ENCODE measurements at regions not wholly inside any gene's neighbourhood (a gene's known extent, or its start where the extent isn't known, plus 50 kb on each side); places are given as distances from the start of the nearest gene placed in this dataset.

DNA sequence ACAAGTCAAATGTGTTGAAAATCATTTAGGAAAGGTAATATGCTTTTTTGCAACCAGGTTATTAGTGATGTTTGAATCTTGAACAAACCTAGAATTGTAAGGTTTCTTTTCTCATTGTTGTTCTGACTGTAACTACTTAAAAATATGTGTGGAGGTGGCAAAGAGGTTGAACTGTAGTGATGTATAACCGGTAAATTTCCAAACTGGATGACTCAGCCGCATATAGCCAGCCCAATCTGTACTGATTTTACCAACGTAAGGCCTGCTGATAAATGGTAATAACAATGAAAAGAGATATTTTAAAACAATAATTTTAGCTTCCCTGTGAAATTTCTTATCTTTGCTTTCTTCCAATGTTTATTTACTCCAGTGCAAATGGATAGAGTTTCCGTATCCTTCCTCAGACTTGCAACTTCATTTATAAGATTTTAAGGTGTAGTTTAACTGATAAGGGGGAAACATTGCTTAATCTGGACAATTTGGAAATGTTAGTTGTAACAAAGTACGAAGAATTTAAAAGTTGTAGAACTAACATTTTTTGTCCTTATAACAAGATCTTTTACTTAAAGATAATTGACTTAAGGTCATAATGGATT is 1170.4 kb upstream of the ZEB2 start:
- Mint-ChIP-seq H3K4me1 (peaks cover 4% of the 10 kb centered on the region), H3K9me3 (peaks cover 7% of the 10 kb centered on the region), H3K36me3 (no peaks in the 10 kb centered on the region), H3K27ac (no peak overlapping the region), H3K4me3 (no peak overlapping the region), H3K27me3 (ENCODE audit: low read depth) (no peaks in the 10 kb centered on the region)
- no peak for DNase-seq (ENCODE audit: low spot score in 2 of 2, unreplicated experiment in 2 of 2)
- TF ChIP-seq, protein P1, sequence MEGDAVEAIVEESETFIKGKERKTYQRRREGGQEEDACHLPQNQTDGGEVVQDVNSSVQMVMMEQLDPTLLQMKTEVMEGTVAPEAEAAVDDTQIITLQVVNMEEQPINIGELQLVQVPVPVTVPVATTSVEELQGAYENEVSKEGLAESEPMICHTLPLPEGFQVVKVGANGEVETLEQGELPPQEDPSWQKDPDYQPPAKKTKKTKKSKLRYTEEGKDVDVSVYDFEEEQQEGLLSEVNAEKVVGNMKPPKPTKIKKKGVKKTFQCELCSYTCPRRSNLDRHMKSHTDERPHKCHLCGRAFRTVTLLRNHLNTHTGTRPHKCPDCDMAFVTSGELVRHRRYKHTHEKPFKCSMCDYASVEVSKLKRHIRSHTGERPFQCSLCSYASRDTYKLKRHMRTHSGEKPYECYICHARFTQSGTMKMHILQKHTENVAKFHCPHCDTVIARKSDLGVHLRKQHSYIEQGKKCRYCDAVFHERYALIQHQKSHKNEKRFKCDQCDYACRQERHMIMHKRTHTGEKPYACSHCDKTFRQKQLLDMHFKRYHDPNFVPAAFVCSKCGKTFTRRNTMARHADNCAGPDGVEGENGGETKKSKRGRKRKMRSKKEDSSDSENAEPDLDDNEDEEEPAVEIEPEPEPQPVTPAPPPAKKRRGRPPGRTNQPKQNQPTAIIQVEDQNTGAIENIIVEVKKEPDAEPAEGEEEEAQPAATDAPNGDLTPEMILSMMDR (IDR thresholded peaks at IDR 0.05; ENCODE audit: unreplicated experiment): no peak

DNA sequence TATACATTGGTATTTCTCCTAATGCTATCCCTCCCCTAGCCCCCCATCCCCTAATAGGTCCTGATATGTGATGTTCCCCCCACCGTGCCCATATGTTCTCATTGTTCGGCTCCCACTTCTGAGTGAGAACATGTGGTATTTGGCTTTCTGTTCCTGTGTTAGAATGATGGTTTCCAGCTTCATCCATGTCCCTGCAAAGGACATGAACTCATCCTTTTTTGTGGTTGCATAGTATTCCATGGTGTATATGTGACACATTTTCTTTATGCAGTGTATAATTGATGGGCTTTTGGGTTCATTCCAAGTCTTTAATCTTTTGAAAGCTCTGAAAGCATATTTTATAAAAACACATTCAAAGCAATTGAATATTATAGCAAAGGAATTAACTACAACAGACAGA is 1169.4 kb upstream of the ZEB2 start:
- no peak for DNase-seq (ENCODE audit: low spot score in 2 of 2, unreplicated experiment in 2 of 2)
- TF ChIP-seq, protein P1 (IDR thresholded peaks at IDR 0.05; ENCODE audit: unreplicated experiment): no peak
- H3K4me3 Mint-ChIP-seq: no peak overlapping the region
- peaks cover 7% of the 10 kb centered on the region for H3K9me3 Mint-ChIP-seq
- H3K4me1 Mint-ChIP-seq: peaks cover 4% of the 10 kb centered on the region
- no peaks in the 10 kb centered on the region for H3K27me3 Mint-ChIP-seq (ENCODE audit: low read depth)
- no peak overlapping the region for H3K27ac Mint-ChIP-seq
- H3K36me3 Mint-ChIP-seq: no peaks in the 10 kb centered on the region

DNA sequence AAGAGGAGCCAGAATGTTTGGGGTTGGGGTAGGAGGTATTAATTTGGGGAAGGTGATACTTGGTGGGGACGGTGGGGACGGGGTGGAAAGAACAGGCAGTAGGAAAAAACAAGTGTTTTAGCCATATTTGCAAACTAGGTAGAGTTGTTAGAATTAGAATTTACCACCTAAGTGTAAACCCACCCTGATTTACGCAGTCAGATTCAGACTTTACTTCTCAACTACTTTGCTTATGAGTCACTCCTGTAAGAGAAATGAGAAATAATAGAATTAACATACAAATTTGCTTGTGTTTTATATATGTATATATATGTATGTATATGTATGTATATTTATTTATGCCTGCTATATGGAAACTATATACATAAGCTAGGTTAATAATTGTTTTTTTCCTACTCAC is 1168.2 kb upstream of the ZEB2 start:
- Mint-ChIP-seq H3K4me3 (no peak overlapping the region), H3K36me3 (no peaks in the 10 kb centered on the region), H3K27ac (no peak overlapping the region), H3K4me1 (peaks cover 4% of the 10 kb centered on the region), H3K27me3 (ENCODE audit: low read depth) (no peaks in the 10 kb centered on the region), H3K9me3 (peaks cover 7% of the 10 kb centered on the region)
- DNase-seq (ENCODE audit: low spot score in 2 of 2, unreplicated experiment in 2 of 2): no peak
- TF ChIP-seq, protein P1 (IDR thresholded peaks at IDR 0.05; ENCODE audit: unreplicated experiment): no peak

DNA sequence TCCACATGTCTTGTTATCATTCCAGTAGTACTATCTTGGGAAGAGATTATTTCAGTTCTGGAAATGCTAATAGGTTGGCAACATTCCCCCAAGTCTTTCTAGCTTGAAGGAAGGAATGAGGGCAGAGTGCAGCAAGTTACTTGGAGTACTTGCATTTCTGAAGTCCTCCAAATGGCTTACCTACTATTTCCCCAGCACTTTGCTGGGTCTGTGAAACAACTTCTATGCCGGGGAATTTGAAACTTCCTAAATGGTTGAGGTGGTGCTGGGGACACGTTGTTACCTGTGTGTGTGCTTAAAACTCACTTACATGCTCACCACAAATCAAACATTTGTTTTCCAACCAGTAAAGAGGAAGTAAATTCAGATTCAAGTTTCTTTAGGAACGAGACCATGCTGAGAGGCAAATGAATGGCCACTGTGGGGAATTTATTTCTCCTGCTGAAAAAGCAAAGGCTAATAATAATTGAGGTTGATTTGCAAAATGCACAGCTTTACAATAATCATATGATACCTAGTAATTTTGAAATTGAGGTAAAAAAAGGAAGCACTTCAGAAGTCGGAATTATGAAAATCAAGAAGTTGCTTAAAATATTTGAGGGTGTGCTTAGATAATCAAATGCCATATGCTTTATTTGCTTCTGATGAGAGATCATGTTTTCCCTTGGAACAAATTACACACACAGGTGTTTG is 1167.7 kb upstream of the ZEB2 start:
- Mint-ChIP-seq H3K27ac (no peak overlapping the region), H3K9me3 (peaks cover 7% of the 10 kb centered on the region), H3K4me3 (no peak overlapping the region), H3K4me1 (peaks cover 4% of the 10 kb centered on the region), H3K36me3 (no peaks in the 10 kb centered on the region), H3K27me3 (ENCODE audit: low read depth) (no peaks in the 10 kb centered on the region)
- DNase-seq (ENCODE audit: low spot score in 2 of 2, unreplicated experiment in 2 of 2): no peak
- TF ChIP-seq, protein P1 (IDR thresholded peaks at IDR 0.05; ENCODE audit: unreplicated experiment): no peak

DNA sequence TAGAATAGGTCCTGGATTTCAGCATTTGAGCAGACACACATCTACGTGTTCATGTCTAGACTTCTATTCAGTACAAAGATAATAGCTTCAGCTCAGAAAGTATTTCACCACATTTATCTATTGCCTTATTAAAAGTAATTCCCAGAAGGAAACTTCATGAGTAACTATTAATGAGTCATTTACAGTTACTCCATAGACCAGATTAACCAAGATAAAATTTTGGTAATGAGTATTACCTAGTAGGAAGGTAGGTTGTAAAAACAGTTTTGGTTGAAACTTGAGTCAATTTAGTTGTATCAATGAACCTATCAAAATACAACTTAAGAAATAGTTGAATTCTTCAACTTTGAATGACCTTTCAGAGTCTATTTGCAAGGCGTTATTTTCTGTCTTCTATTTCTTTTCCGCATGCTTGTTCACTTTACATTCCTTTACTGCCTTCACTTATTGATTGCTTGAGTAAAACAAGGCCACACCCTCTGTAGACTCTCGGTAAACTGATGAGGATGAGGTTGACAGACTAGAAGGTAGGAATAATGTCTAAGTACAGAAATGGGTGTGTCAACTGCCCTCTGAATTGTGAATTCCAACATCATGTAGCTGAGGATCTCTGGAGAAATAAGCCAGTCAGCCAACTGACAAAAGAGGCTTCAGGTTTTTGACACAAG is 1165.6 kb upstream of the ZEB2 start:
- no peaks in the 10 kb centered on the region for H3K27me3 Mint-ChIP-seq (ENCODE audit: low read depth)
- H3K9me3 Mint-ChIP-seq: peaks cover 7% of the 10 kb centered on the region
- peaks cover 4% of the 10 kb centered on the region for H3K4me1 Mint-ChIP-seq
- DNase-seq (ENCODE audit: low spot score in 2 of 2, unreplicated experiment in 2 of 2): no peak
- no peaks in the 10 kb centered on the region for H3K36me3 Mint-ChIP-seq
- no peak overlapping the region for H3K4me3 Mint-ChIP-seq
- no peak overlapping the region for H3K27ac Mint-ChIP-seq
- TF ChIP-seq, protein P1 (IDR thresholded peaks at IDR 0.05; ENCODE audit: unreplicated experiment): no peak

Data from mesothelial cell of epicardium (in vitro differentiated cells).